ENCODE measurements at regions not wholly inside any gene's neighbourhood (a gene's known extent, or its start where the extent isn't known, plus 50 kb on each side); places are given as distances from the start of the nearest gene placed in this dataset.
A peak's percentile ranks its signal among the peaks of the same experiment; 100 is the strongest.
"Not testable (repeated sequence)": the region's sequence is repeated elsewhere in the genome, so short reads cannot be mapped to it uniquely, and the experiment has no call there.

DNA sequence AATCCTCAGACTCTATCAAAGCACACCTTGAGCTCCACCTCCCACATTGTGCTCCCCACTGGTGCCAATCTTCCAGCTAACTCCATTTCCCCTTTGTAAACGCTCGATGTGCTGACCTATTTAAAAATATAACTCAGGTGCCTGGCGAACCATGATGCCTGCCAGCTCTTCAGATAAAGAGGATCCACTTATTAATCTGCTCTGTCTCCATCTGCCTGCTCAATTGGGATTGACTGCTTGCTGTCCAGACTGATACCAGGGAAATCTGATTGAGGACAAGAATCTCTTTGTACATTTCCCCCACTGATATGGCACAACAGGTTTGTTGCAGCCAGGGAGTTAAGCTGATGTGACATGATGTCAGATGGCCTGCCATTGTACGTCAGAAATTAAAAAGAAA, 2036.5 kb upstream of the CELF4 start:
- no peak for DNase-seq

DNA sequence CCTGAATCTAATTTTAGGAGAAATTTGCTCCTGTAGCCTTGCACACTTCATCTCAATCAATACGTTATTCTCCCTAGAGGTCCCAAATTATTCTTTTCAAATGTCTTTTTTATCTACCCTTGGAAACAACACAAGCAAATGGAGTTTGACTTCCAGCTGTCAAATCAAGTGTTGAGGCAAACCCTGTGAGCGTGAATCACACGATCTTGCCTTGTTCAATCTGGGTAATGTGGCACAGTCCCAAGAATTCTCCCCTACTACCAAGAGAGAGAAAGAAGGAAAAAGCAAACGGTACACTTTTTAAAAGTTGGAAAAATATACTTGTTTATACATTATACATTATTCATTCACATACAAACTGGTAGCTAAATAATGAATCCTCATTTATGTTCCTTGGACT, 2035.3 kb upstream of the CELF4 start:
- no peak for DNase-seq

DNA sequence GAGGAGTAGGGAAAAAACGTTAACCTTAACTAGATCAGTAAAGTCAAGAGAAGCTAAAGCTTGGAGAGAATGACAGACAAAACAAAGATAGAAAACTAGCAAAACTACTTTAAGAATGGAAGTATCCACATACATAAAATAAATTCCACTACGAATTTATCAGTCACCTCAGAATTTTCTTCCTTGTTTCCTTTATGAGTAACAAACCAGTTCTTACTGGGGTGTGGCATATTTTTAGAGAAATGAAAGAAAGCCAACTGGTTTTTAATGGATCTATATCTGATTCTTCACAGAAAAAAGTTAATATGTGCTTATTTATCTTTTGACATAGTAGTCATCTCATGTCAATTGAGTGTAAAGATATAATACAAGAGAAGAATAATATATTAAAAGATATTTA, 2033.7 kb upstream of the CELF4 start:
- DNase-seq, result no peak

DNA sequence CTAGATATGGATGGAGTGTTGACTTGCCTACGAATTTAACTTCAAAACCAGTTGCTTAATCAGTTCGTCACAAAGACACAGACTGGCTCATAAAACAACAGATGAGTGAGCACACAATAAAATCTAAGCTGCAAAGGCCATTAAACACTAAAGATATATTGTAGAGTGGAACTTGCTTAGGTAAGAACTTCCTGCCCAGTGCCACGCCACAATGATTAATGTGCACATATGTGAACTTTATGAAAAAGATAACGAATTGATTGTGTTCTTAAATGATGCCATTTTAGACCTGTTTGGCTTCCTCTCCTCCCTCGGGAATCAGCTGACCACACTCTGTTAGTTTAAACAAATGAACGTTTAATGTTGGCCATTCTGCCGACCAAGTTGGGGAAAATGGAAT, 2031.3 kb upstream of the CELF4 start:
- DNase-seq, result peak; percentile 60

DNA sequence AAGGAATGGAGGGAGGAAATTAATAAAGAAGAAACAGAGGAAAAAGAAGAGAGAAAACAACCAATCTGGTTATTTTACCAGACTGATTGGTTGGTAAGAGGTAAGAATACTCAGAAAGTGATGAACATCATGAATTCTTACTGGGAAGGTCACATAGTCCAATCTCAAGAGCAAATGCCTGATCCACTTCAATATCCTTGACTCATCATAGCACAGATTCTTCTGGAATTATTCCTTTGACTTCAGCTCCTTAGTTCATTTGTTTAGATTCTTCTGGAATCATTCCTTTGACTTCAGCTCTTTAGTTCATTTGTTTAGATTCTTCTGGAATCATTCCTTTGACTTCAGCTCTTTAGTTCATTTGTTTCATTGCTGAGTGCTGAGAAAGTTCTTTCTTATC, 2030.6 kb upstream of the CELF4 start:
- DNase-seq, result no peak

DNA sequence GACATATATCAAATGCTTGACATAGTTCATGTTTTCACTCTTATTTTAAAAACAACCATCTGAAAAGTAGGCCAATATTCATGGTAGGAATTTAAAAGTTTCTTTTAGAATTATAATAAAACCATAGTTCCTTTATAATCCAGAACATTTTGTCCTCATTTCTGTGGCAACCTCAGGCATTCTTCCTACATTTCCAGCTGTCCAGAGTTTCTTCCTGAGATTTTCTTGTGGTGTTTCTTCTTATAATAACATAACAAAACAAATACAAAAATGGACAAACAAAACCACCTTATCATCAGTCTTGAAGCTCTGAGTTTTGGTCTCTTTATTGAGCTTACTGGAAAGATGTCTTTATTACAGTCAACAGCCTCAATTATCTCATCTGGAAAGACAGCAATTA, 2028.6 kb upstream of the CELF4 start:
- DNase-seq, result no peak

DNA sequence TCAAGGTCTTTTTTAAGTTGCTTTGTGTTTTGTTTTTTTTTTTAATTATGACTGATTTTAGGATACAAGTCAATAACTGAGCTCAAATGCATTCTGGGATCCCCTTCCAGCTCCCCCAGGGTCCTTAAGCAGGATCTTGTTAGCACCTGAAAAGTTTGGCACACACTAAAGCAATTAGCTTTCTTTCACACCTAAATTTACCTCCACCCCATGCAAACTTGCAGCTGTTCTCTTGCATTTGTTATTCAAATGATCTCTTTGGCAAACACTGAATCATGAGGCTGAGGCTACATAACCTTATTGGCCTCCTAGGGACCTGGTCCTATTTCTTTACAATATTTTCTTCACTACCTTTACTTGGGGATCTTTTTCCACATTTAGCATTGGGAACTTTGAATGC, 2026.1 kb upstream of the CELF4 start:
- DNase-seq, result peak; percentile 51

DNA sequence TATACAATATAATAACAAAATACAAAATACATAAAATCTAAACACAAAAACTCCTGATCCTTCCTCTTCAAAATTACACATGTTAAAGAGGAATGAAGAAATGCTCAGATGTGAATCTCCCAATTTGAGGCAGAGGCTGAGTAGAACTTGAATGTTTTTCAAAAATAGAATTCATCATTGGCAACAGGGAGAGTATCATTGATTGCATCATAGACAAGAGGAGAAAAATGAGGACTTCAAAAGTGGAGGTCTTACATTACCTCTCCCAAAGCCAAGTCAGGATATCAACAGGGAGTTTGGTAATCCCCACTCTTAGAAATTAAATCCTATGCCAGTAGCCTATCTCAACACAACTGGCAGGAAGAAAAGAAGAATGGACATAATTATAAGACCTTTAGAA, 2023.9 kb upstream of the CELF4 start:
- DNase-seq, result no peak

DNA sequence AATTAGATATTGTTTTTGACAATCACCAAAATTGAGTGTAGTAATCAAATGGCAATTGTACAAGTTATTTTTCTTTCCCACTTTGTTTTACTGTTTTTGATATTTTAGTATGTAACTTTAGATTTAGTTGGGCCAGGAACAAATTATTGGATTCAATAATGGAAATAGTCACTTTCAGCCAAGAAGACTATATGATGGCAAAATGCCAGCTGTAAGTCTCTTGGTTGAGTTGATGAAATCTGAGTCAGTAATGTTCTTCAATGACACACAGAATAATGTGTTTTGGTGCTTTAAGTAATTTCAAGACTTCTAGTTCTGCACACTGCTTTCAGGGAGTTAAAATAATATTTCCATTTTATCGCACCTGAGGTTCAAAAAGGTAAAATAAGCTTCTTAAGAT, 2022.0 kb upstream of the CELF4 start:
- DNase-seq, result no peak

DNA sequence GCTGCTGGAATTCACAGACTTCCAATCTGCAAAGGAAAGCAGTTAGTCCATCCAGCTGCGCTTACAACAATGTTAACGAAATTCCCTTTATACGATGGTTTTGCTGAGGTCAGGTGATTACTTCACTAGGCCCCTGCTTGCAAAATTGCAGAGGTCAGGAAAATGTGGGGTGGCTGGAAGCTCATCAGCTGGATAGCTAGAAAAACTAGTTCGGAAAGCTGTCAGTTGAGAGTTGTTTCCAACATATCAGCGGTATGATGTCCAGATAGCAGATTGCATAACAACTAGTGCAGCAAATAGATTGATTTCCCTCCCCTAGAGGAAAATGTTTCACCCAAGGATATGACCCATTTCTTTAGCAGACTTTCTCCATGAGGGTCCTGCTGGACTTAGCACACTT, 2021.1 kb upstream of the CELF4 start:
- no peak for DNase-seq

DNA sequence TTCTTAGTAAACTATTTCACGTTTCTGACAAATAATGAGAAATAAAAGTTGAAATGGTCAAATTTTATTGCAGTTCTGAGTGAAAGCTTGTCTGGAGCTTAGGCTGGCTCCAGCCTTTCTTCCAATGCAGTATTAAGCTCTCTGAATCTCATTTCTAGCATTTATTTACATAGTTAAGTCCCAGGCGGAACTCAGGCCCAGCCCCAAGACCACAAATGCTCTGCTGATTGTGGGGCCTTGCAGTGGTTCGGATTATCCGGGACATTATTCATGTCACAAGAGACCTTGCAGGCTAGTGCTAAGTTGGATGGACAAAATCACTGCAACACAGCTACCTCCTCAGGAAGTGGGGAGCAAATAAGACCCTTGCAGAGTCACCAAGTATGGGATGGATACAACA, 2009.3 kb upstream of the CELF4 start:
- no peak for DNase-seq

DNA sequence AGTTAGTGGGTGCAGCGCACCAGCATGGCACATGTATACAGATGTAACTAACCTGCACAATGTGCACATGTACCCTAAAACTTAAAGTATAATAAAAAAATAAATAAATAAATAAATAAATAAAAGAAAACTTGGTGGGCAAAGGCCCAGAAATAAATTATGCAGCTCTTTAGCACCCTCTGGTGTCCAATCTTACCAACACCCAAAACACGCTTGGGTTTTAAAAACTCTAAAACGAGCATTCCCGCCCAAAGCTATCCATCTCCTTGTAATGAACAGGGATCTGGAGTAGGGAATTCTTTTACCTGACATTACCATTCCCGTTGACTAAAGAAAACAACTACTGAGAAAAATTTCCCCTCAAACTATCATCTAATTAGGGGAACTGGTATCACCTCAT, 2005.9 kb upstream of the CELF4 start:
- no peak for DNase-seq

DNA sequence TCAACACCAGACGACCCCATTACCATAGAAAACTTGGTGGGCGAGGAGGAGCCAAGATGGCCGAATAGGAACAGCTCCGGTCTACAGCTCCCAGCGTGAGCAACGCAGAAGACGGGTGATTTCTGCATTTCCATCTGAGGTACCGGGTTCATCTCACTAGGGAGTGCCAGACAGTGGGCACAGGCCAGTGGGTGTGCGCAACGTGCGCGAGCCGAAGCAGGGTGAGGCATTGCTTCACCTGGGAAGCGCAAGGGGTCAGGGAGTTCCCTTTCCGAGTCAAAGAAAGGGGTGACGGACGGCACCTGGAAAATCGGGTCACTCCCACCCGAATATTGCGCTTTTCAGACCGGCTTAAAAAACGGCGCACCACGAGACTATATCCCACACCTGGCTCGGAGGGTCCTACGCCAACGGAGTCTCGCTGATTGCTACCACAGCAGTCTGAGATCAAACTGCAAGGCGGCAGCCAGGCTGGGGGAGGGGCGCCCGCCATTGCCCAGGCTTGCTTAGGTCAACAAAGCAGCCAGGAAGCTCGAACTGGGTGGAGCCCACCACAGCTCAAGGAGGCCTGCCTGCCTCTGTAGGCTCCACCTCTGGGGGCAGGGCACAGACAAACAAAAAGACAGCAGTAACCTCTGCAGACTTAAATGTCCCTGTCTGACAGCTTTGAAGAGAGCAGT, 2000.1 kb upstream of the CELF4 start:
- DNase-seq, result not testable (repeated sequence)

DNA sequence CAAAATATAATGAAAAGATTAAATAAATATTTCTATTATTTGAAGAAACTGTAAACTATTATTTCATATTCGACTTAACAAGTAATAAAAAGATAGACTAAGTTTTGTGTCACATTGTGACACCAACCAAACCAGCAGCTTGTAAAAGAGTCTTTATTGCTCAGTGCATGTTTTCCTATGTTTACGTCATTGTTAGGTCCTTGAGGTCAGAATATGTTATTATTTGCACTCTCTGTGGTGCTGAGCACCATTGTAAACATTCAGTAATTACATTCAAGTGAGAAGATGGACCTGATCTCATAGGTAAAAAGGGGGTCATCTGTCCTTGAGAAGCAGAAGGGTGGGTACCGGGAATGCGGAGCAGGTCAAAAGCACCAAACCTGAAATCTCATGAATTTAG, 1999.1 kb upstream of the CELF4 start:
- no peak for DNase-seq

DNA sequence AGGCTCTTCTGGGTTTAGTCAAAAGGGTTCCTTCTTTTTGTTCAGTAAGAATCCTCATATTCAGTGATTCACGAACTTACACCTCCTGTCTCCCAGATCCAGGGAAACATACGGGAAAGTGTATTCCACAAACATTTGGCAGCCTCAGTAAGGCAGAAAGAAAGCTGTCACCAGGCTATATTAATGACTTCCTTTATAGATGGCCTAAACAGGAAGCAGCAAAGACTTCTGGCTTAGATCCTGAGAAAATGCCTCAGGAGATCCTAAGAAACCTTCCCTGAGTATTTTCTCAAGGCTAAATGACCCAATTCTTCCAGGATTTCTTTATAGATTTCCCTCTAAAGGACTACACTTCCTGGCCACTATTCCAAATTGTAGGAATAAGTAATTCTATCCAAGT, 1995.5 kb upstream of the CELF4 start:
- no peak for DNase-seq

DNA sequence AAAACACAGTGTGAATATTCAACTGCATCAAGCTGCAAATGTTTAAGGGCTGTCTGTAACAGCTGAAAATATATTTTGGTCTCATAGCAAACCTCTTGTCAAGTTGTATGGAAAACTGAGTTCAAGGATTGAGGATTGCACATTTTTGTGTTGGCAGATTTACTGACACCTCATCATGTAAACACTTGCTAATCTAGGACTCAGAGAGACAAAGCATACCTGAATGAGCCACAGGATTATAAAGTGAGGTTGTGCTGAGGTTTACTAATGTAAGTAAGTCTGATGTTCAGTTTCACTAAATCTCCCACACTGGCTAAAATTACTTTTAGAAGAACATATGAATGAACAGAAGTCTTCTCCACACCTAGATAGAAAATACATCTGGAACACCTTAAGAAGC, 1993.1 kb upstream of the CELF4 start:
- no peak for DNase-seq

DNA sequence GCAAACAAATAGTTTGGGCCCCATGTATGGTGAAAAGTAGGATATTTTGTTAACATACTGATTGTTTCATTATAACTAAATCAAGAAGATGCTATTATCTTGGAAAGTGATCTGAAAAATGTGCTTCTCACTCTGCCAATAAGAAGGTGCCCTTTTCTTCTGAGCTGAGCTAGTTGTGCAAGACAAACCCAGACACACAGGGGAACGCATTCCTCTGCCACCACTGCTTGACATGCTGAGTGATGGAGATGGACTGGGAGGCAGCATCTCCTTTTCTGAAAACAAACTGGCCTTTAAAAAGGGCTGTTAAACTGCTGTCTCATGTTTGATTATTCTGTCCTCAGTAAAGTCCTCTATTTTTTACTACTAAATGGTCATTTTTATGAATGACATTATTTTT, 1989.9 kb upstream of the CELF4 start:
- no peak for DNase-seq

DNA sequence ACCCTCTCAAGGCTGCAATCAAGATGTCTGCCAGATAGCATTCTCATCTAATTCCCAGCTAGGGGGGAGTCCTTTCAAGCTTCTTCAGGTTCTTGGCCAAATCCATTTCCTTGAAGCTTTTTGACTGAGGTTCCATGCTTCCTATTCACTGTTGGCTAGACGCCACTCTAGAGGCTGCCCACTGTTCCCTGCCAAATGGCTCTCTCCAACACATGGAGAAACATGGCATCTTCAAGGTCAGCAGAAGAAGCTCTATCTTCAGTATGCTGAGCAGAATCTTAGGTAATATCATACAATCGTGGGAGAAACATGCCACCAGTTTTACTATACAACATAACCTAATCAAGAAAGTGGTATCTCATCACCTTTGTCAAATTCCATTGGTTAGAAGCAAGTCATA, 1985.1 kb upstream of the CELF4 start:
- DNase-seq, result no peak

DNA sequence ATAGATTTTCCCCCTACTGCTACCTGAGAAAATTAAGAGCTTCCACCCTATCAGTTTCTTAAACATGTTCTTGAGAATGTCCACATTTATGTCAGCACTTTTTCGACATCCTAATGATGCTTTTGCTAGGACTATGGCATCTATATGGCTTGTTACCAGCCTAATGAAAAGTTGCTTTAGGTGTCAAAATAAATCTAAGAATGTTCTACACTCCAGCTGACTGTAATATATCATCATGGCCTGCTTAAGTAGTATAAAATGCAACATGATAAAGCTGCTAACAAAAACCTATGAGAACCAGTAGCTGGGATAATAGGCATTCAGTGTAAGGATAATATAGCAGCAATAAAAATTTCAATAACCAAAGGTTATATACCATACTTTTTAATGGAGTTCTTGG, 1983.5 kb upstream of the CELF4 start:
- DNase-seq, result no peak

DNA sequence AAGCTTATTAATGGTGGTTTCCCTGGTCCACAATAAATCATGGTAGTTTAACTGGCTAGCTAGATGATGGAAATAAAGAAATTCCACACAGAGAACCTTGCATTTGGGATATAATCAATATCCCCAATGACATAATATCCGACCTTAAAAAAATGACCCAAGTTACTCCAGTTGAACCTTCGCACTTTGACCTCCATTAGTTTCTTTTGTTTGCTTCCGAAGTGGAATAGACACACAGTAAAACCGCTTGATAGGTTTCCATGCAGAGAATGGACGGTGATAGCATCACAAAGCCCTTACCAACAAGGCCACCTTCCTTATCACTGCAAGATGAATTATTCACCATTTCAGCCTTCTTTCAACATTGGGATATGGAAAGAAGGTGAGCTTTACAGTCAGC, 1966.1 kb upstream of the CELF4 start:
- DNase-seq, result no peak

DNA sequence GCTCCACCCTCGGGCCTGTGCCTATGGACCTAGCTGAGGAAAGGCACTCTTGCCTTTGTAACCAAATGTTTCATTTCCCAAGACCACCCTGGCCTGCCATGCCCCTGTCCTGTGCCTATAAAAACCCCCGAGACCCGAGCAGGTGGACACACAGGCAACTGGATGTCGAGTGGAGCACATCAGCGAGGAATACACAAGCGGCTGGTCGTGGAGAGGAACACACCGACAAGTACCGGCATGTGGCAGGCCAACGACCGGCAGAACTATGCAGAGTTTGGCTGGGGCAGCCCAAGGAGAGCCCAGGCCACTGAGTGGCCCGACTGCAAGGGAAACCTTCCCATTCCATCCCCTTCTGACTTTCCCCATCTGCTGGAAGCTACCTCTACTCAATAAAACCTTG, 1963.8 kb upstream of the CELF4 start:
- no peak for DNase-seq

DNA sequence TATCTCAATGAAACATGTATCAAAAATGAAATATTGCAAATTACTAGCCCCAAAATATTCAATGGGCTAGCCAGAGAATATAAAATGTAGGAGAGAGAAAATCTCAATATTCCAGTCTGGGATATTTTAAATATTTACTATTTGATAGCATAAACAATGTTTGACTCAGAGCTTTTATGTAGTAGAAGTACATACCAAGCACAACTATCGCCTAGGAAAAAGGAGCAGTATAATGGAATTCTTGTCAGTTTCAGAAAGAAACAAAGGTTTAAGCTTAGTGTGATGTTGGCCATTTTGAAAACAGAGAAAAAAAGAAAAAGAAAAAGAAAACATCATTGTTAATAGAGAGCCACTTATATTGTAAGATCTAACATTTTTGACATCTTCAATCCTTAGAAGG, 1961.9 kb upstream of the CELF4 start:
- DNase-seq, result no peak

DNA sequence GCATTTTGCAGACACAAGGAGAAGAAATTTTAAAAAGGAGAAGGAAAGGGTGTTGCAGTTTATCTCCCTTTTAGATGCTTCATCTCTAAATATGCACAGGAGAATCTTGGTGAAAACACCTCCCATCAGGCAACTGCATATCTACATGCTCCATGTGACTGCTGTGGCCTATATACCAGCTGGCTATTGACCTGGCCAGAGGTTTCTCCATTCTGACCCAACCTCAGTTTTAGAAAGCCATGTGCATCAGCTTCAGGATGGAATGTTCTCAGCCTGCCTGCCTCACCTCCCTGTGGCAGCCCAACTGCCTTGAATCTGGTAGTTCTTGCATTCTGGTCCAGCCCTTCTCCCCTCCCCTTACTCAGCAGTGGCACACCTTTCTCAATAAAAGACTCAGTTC, 1958.8 kb upstream of the CELF4 start:
- no peak for DNase-seq

DNA sequence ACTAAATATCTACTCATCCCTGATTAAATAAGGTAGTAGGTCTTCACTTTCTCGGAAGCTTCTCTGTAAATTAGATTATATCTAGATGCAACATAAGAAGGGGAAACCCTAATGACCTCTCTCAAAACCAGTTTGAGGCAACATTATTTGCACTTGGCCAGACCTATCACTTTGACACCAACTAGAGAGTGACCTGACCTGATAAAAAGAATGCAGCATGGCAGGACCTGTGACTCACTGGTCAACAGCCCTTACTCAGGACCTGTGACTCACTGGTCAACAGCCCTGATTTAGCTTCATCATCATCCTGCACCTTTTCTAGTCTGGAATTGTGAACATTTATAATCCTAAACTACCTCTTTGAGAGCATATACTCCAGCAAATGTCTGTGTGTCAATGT, 1957.7 kb upstream of the CELF4 start:
- no peak for DNase-seq

DNA sequence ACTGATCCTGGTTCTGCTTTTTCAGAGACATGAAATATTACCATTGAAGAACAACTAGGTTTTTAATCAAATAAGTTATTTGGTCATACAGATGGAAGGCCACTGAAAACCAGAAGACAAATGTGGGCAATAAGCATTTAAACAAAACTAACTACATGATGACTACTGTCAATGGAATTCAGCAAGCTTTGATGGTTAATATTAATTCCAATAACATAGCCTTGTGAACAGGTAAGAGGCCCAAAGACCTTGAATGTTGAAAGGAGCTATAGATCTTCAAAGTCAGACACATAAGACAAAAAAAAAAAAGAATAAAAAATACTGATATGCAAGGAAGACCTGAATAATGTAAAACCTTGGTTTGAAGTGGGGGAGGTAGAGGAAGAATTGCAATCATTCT, 1955.6 kb upstream of the CELF4 start:
- DNase-seq, result no peak

DNA sequence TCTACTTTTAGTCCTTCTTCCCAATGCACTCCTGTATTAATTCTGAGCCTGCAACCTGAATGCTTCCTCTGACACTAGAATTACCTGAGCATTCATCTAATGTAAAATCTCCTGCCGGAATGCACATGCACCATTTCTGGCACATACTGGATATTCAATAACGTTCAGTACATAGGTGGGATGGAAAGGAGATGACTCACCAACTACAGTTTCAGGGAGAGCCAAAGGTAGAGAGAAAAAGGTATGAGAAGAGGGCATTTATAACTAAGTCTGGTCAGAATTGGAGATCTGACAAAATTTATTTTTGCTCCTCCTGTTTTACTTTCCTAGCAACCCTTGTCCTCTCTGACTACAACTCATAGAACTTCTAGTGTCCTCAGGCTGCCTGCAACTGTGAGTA, 1954.1 kb upstream of the CELF4 start:
- no peak for DNase-seq
